ENCODE measurements at regions not wholly inside any gene's neighbourhood (a gene's known extent, or its start where the extent isn't known, plus 50 kb on each side); places are given as distances from the start of the nearest gene placed in this dataset.

DNA sequence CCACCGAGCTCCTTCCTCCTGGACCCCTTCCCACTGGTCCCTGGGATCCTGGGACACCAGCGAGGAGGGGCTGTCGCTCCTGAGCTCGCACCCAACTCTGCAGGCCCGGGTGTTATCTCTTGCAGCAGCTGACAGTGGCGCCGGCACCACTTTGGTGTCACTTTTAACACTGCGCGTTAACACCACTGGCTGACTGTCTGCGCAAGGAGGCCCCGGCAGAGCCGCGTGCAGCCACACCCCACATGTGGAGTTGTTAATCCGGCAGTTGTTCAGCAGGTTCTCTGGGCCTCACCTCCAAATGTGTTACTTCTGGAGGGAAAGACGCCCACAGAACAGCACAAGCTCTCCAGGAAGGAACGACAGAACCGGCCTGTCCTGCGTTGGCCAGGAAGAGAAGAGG is 155.0 kb upstream of the GLI2 start:
- no peak for TF ChIP-seq POLR2A (IDR thresholded peaks at IDR 0.05)
- TF ChIP-seq, protein P1, sequence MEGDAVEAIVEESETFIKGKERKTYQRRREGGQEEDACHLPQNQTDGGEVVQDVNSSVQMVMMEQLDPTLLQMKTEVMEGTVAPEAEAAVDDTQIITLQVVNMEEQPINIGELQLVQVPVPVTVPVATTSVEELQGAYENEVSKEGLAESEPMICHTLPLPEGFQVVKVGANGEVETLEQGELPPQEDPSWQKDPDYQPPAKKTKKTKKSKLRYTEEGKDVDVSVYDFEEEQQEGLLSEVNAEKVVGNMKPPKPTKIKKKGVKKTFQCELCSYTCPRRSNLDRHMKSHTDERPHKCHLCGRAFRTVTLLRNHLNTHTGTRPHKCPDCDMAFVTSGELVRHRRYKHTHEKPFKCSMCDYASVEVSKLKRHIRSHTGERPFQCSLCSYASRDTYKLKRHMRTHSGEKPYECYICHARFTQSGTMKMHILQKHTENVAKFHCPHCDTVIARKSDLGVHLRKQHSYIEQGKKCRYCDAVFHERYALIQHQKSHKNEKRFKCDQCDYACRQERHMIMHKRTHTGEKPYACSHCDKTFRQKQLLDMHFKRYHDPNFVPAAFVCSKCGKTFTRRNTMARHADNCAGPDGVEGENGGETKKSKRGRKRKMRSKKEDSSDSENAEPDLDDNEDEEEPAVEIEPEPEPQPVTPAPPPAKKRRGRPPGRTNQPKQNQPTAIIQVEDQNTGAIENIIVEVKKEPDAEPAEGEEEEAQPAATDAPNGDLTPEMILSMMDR (IDR thresholded peaks at IDR 0.05) = no peak
